IMR-90 (cell line): ENCODE measurements at regions not wholly inside any gene's neighbourhood (a gene's known extent, or its start where the extent isn't known, plus 50 kb on each side); places are given as distances from the start of the nearest gene placed in this dataset.

Experiments
- ATAC-seq: fragments of 200-7000 bp; cut with Tn5 transposase; 2 replicates; pipeline ENCODE4 v1.9.1; 2020; ENCODE audit warnings: low read depth, mild to moderate bottlenecking, moderate library complexity
- BruUV-seq: library from RNA; stranded (reverse); fragments of 400-500 nt; replicated peaks from 2 replicates; lab custom pipeline; 2021; lab: Mats Ljungman, UMichigan
- CTCF ChIA-PET: fragments of 300-600 bp; formaldehyde crosslinking; extraction: SDS; loops from one replicate; lab custom pipeline; 2021; ENCODE audit warnings: antibody characterized with exemption; lab: Yijun Ruan, JAX
- POLR2A ChIA-PET: fragments of 300-600 bp; sonication (Branson Sonifier 250); formaldehyde crosslinking; loops from one replicate; lab custom pipeline; 2022; ENCODE audit warnings: antibody characterized with exemption; ENCODE audit not compliant: unreplicated experiment; lab: Charles Lee
- DNase-seq: peaks from one replicate; pipeline ENCODE4 v3.0.0; 2013
- H2AFZ ChIP-seq: replicated peaks from 2 replicates; pipeline ENCODE3; 2013; ENCODE audit warnings: low read length, mild to moderate bottlenecking; ENCODE audit not compliant: poor library complexity
- H2AK5ac ChIP-seq: 2 replicates; pipeline ENCODE4 v1.6.1; 2013; ENCODE audit warnings: low read depth, low read length, inconsistent platforms
- H2AK9ac ChIP-seq: replicated peaks from 2 replicates; pipeline ENCODE3; 2013; ENCODE audit warnings: mild to moderate bottlenecking, low read depth, low read length, moderate library complexity; ENCODE audit not compliant: poor library complexity
- H2BK120ac ChIP-seq: 2 replicates; pipeline ENCODE4 v1.6.1; 2013; ENCODE audit warnings: low read depth, low read length, inconsistent platforms
- H2BK15ac ChIP-seq: 3 replicates; pipeline ENCODE4 v1.6.1; 2013; ENCODE audit warnings: low read depth, low read length, inconsistent platforms
- H2BK20ac ChIP-seq: 2 replicates; pipeline ENCODE4 v1.6.1; 2013; ENCODE audit warnings: low read depth, mild to moderate bottlenecking, inconsistent platforms, low read length, moderate library complexity
- H2BK5ac ChIP-seq: 2 replicates; pipeline ENCODE4 v1.6.1; 2013; ENCODE audit warnings: mild to moderate bottlenecking, low read depth, low read length, inconsistent platforms; ENCODE audit not compliant: poor library complexity, severe bottlenecking
- H3K14ac ChIP-seq: replicated peaks from 2 replicates; pipeline ENCODE4 v1.6.1; 2013; ENCODE audit warnings: low read depth, low read length, inconsistent platforms
- H3K18ac ChIP-seq: 2 replicates; pipeline ENCODE4 v1.6.1; 2013; ENCODE audit warnings: low read depth, low read length, control low read depth
- H3K23ac ChIP-seq: 2 replicates; pipeline ENCODE4 v1.6.1; 2013; ENCODE audit warnings: low read depth, low read length, inconsistent platforms
- H3K27ac ChIP-seq: 2 replicates; pipeline ENCODE4 v1.5.1; 2013; ENCODE audit warnings: mild to moderate bottlenecking, control low read depth, low read length; ENCODE audit not compliant: insufficient read depth
- H3K27me3 ChIP-seq: 2 replicates; pipeline ENCODE4 v1.6.1; 2013; ENCODE audit warnings: low read length; ENCODE audit not compliant: control insufficient read depth, insufficient read depth
- H3K36me3 ChIP-seq: 2 replicates; pipeline ENCODE4 v1.6.1; 2013; ENCODE audit warnings: low read length, mixed read lengths; ENCODE audit not compliant: control insufficient read depth, insufficient read depth
- H3K4ac ChIP-seq: 2 replicates; pipeline ENCODE4 v1.6.1; 2013; ENCODE audit warnings: low read depth, low read length, inconsistent platforms
- H3K4me1 ChIP-seq: 2 replicates; pipeline ENCODE4 v1.6.1; 2013; ENCODE audit warnings: low read length, mixed read lengths; ENCODE audit not compliant: control insufficient read depth, insufficient read depth
- H3K4me2 ChIP-seq: 2 replicates; pipeline ENCODE4 v1.6.1; 2013; ENCODE audit warnings: low read depth, mild to moderate bottlenecking, control low read depth, low read length, moderate library complexity
- H3K4me3 ChIP-seq: 2 replicates; pipeline ENCODE4 v1.5.1; 2013; ENCODE audit warnings: low read depth, mild to moderate bottlenecking, control low read depth, low read length, moderate library complexity; ENCODE audit not compliant: insufficient read depth
- H3K56ac ChIP-seq: 2 replicates; pipeline ENCODE4 v1.6.1; 2013; ENCODE audit warnings: low read length, inconsistent platforms; ENCODE audit not compliant: insufficient read depth; ENCODE audit errors: extremely low read depth
- H3K79me1 ChIP-seq, 2 experiments: 2 replicates each; pipeline ENCODE4 v1.6.1; 2013; ENCODE audit warnings: low read length in 2 of 2, inconsistent platforms in 1 of 2, low read depth in 1 of 2
- H3K9ac ChIP-seq: 2 replicates; pipeline ENCODE4 v1.6.1; 2013; ENCODE audit warnings: low read depth, low read length, control low read depth
- H3K9me1 ChIP-seq: 2 replicates; pipeline ENCODE4 v1.6.1; 2013; ENCODE audit warnings: low read length, inconsistent platforms; ENCODE audit not compliant: insufficient read depth
- H3K9me3 ChIP-seq: 2 replicates; pipeline ENCODE4 v1.6.1; 2013; ENCODE audit warnings: low read length; ENCODE audit not compliant: control insufficient read depth, insufficient read depth
- H4K20me1 ChIP-seq: 2 replicates; pipeline ENCODE4 v1.6.1; 2013; ENCODE audit warnings: low read length, inconsistent platforms; ENCODE audit not compliant: insufficient read depth
- H4K5ac ChIP-seq: 2 replicates; pipeline ENCODE4 v1.6.1; 2013; ENCODE audit warnings: mild to moderate bottlenecking, low read depth, low read length, control low read depth
- H4K8ac ChIP-seq, 2 experiments: 2 replicates each; pipeline ENCODE4 v1.6.1; 2013; ENCODE audit warnings: low read depth in 2 of 2, low read length in 2 of 2, control low read depth in 1 of 2, inconsistent platforms in 1 of 2
- H4K91ac ChIP-seq: 2 replicates; pipeline ENCODE4 v1.6.1; 2013; ENCODE audit warnings: low read depth, low read length, inconsistent platforms; ENCODE audit not compliant: insufficient read depth
- BHLHE40 ChIP-seq: fragments of 150-350 bp; IDR thresholded peaks from 2 replicates; pipeline ENCODE4 v1.6.1; 2016; ENCODE audit warnings: mild to moderate bottlenecking, low read depth, low read length
- CEBPB ChIP-seq: IDR thresholded peaks from 2 replicates; pipeline ENCODE4 v1.6.1; 2012; ENCODE audit warnings: low read depth, low read length, improper control_type of control experiment
- CHD1 ChIP-seq: IDR thresholded peaks from 2 replicates; pipeline ENCODE4 v1.6.1; 2012; ENCODE audit warnings: low read depth, low read length, improper control_type of control experiment
- CTCF ChIP-seq: conservative IDR thresholded peaks from 2 replicates; pipeline ENCODE4 v1.5.1; 2012; ENCODE audit warnings: mild to moderate bottlenecking, low read depth, low read length, improper control_type of control experiment
- FOS ChIP-seq: fragments of 150-350 bp; IDR thresholded peaks from 2 replicates; pipeline ENCODE4 v1.6.1; 2016; ENCODE audit warnings: low read depth, low read length
- MAFK ChIP-seq: IDR thresholded peaks from 2 replicates; pipeline ENCODE4 v1.6.1; 2012; ENCODE audit warnings: low read depth, low read length, improper control_type of control experiment
- POLR2A ChIP-seq: IDR thresholded peaks from 2 replicates; pipeline ENCODE4 v1.6.1; 2012; ENCODE audit warnings: mild to moderate bottlenecking, low read depth, low read length
- RAD21 ChIP-seq: IDR thresholded peaks from 2 replicates; pipeline ENCODE4 v1.6.1; 2012; ENCODE audit warnings: low read length, improper control_type of control experiment
- RCOR1 ChIP-seq: IDR thresholded peaks from 2 replicates; pipeline ENCODE4 v1.6.1; 2012; ENCODE audit warnings: mild to moderate bottlenecking, low read length, improper control_type of control experiment; ENCODE audit not compliant: insufficient replicate concordance
- RFX5 ChIP-seq: IDR thresholded peaks from 2 replicates; pipeline ENCODE4 v1.8.0; 2012; ENCODE audit warnings: low read depth, mild to moderate bottlenecking, low read length, moderate library complexity
- SMC3 ChIP-seq: fragments of 150-350 bp; IDR thresholded peaks from 2 replicates; pipeline ENCODE4 v1.6.1; 2016; ENCODE audit warnings: low read depth, mild to moderate bottlenecking, antibody characterized with exemption, low read length, moderate library complexity
- WGBS, 2 experiments: methylation state at CpG; one replicate each; pipeline versions ENCODE4 v1.1.5 to v1.1.7; 2013; ENCODE audit warnings: missing lambda C conversion rate in 2 of 2; ENCODE audit not compliant: insufficient read length in 1 of 2; ENCODE audit errors: extremely low coverage in 2 of 2; 5-methylcytosine and 5-hydroxymethylcytosine counted together
- dilution Hi-C: fragments of 300-500 bp; cut with HindIII; formaldehyde crosslinking; loops from one replicate; pipeline ENCODE4 v1.14.3; 2018; ENCODE audit warnings: low sequenced_read_pairs; ENCODE audit not compliant: unreplicated experiment
- in situ Hi-C: fragments of 300-500 bp; cut with MboI; formaldehyde crosslinking; loops from 3 replicates; pipeline ENCODE4 v1.14.3; 2019; ENCODE audit warnings: low sequenced_read_pairs, inconsistent platforms, mixed read lengths
- intact Hi-C: fragments of 100-400 bp; cut with micrococcal nuclease; formaldehyde crosslinking; loops from 2 replicates; pipeline ENCODE4 v1.10.0; 2022

- no peaks in the 10 kb centered on the region for H3K9me1 ChIP-seq
- no peak overlapping the region for H2BK5ac ChIP-seq
- TF ChIP-seq CTCF (no peak), RFX5 (no peak), MAFK (no peak), CHD1 (no peak), CEBPB (no peak), SMC3 (no peak), FOS (no peak), BHLHE40 (no peak), RAD21 (no peak), POLR2A (no peak), RCOR1 (no peak)
- no peak overlapping the region for H3K4me3 ChIP-seq
- no CpG with 5 or more reads among the region's 3 CpGs for WGBS, 2 experiments
- dilution Hi-C loops, result no loop called here
- no peaks in the 10 kb centered on the region for H3K79me1 ChIP-seq
- no peaks in the 10 kb centered on the region for H3K27me3 ChIP-seq
- H4K8ac ChIP-seq, result no peak overlapping the region
- H3K4ac ChIP-seq, result no peak overlapping the region
- H2AK9ac ChIP-seq, result no peak overlapping the region
- DNase-seq (no peak), ATAC-seq (no peak)
- H3K23ac ChIP-seq, result no peak overlapping the region
- no peak overlapping the region for H3K4me2 ChIP-seq
- intact Hi-C loops, result no loop called here
- no peak overlapping the region for H3K27ac ChIP-seq
- 0 out of 2 replicates have a peak, but pooled peaks cover 1% of the 10 kb centered on the region for H3K9me3 ChIP-seq
- no peak overlapping the region for H2BK20ac ChIP-seq
- no peaks in the 10 kb centered on the region for H4K20me1 ChIP-seq
- CTCF ChIA-PET, result no interaction called here
- no peak overlapping the region for H3K14ac ChIP-seq
- H3K4me1 ChIP-seq, result no peaks in the 10 kb centered on the region
- in situ Hi-C loops, result no loop called here
- H2AFZ ChIP-seq, result no peak overlapping the region
- no peak overlapping the region for H3K56ac ChIP-seq
- H3K18ac ChIP-seq, result no peak overlapping the region
- H3K9ac ChIP-seq, result no peak overlapping the region
- H2BK15ac ChIP-seq, result no peak overlapping the region
- POLR2A ChIA-PET, result no interaction called here
- no peak overlapping the region for H2BK120ac ChIP-seq
- no peak overlapping the region for H4K5ac ChIP-seq
- H3K36me3 ChIP-seq, result no peaks in the 10 kb centered on the region
- H2AK5ac ChIP-seq, result no peak overlapping the region
- H4K91ac ChIP-seq, result no peak overlapping the region
- BruUV-seq, result no TSS peak
Observed at GRCh38 chr3:162641317-162641716, 1144.7 kb downstream of the OTOL1 start.
